CD4-positive, alpha-beta T cell (primary cell): ENCODE measurements at regions not wholly inside any gene's neighbourhood (a gene's known extent, or its start where the extent isn't known, plus 50 kb on each side); places are given as distances from the start of the nearest gene placed in this dataset.
A peak's percentile ranks its signal among the peaks of the same experiment; 100 is the strongest.

Experiments used
- ATAC-seq: fragments of 200-7000 bp; cut with Tn5 transposase; one replicate; pipeline ENCODE4 v1.10.0; 2022; ENCODE audit warnings: mild to moderate bottlenecking; ENCODE audit not compliant: poor library complexity
- CTCF ChIA-PET: fragments of 350-600 bp; sonication (Branson Sonifier 250); formaldehyde crosslinking; loops from one replicate; lab custom pipeline; 2021; ENCODE audit warnings: antibody characterized with exemption, inconsistent platforms; lab: Charles Lee
- POLR2A ChIA-PET: fragments of 350-600 bp; sonication (Branson Sonifier 250); formaldehyde crosslinking; loops from one replicate; lab custom pipeline; 2021; ENCODE audit warnings: antibody characterized with exemption, inconsistent platforms; lab: Charles Lee
- DNase-seq, 14 experiments: peaks; one replicate each; pipeline ENCODE4 v3.0.0-alpha.2; 2013 to 2020; ENCODE audit warnings: mixed read lengths in 2 of 14
- H3K27ac ChIP-seq, 2 donors: one replicate each; pipeline versions ENCODE4 v1.5.1 to v1.7.0; 2013; ENCODE audit warnings: low read length in 2 of 2, low read depth in 1 of 2, mild to moderate bottlenecking in 1 of 2
- H3K27me3 ChIP-seq, 2 experiments: 1 replicate in 1 of 2; 2 replicates in 1 of 2; pipeline versions ENCODE4 v1.6.1 to v1.7.0; 2013; ENCODE audit warnings: low read length in 2 of 2, control low read depth in 1 of 2, mild to moderate bottlenecking in 1 of 2, moderate library complexity in 1 of 2; ENCODE audit not compliant: insufficient read depth in 2 of 2, control insufficient read depth in 1 of 2
- H3K36me3 ChIP-seq: one replicate; pipeline ENCODE4 v1.6.1; 2013; ENCODE audit warnings: low read length, control low read depth; ENCODE audit not compliant: insufficient read depth
- H3K4me1 ChIP-seq: one replicate; pipeline ENCODE4 v1.6.1; 2013; ENCODE audit warnings: low read length, control low read depth; ENCODE audit not compliant: insufficient read depth
- H3K4me3 ChIP-seq: one replicate; pipeline ENCODE4 v1.5.1; 2013; ENCODE audit warnings: mild to moderate bottlenecking, low read length, moderate library complexity
- H3K9me3 ChIP-seq, 2 experiments: 1 replicate in 1 of 2; 2 replicates in 1 of 2; pipeline versions ENCODE4 v1.6.1 to v1.7.0; 2013; ENCODE audit warnings: low read length in 2 of 2, mild to moderate bottlenecking in 2 of 2, control low read depth in 1 of 2, moderate library complexity in 1 of 2; ENCODE audit not compliant: control insufficient read depth in 1 of 2, insufficient read depth in 1 of 2
- H3K27ac Mint-ChIP-seq: one replicate; pipeline ENCODE4 v1.8.0; 2020; ENCODE audit warnings: mixed read lengths
- H3K27me3 Mint-ChIP-seq: one replicate; pipeline ENCODE4 v1.8.0; 2021; ENCODE audit warnings: mixed read lengths
- H3K36me3 Mint-ChIP-seq: one replicate; pipeline ENCODE4 v1.8.0; 2021; ENCODE audit warnings: low read depth, mixed read lengths
- H3K4me1 Mint-ChIP-seq: one replicate; pipeline ENCODE4 v1.8.0; 2021; ENCODE audit warnings: low read depth, mixed read lengths
- H3K4me3 Mint-ChIP-seq: one replicate; pipeline ENCODE4 v1.8.0; 2020; ENCODE audit warnings: mild to moderate bottlenecking, mixed read lengths
- H3K9me3 Mint-ChIP-seq: one replicate; pipeline ENCODE4 v1.8.0; 2020; ENCODE audit warnings: mixed read lengths
- intact Hi-C, 2 experiments: fragments of 100-400 bp; cut with DNase I in 1 of 2; cut with micrococcal nuclease in 1 of 2; formaldehyde crosslinking; loops; one replicate each; pipeline versions ENCODE4 v1.15.1 to v1.9.0; 2023 to 2025; cut with DNase I, micrococcal nuclease
- TF ChIP-seq, protein P1 (sequence below): fragments of 200-600 bp; IDR thresholded peaks from one replicate; pipeline ENCODE4 v1.8.0; 2022; ENCODE audit warnings: antibody characterized with exemption, mild to moderate bottlenecking

DNA sequence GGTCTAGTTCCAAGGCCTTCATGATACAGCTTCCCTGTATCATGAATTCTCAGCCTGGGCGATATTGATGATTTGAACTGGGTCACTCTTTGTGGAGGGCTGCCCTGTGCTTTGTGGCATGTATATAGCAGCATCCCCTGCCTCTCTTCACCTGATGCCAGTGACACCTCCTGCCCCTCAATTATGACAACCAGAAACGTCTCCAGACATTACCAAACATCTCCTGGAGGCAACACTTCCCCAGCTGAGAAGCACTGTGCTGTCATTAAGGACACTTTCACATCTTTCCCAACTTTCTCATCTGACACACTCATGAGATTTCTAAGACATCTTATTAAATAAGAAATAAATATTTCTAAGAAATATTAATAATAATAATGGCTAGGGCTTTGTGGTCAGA lies 315.3 kb downstream of the BCL11B start:
- Histone ChIP-seq H3K27me3 (no peaks in the 10 kb centered on the region), H3K4me1 (peaks cover under 1% of the 10 kb centered on the region), H3K36me3 (no peaks in the 10 kb centered on the region), H3K4me3 (no peak overlapping the region), H3K27ac (no peak overlapping the region), H3K9me3 (no peaks in the 10 kb centered on the region)
- ATAC-seq (no peak), DNase-seq (peak in 1 of 14 experiments; percentile 22)
- Mint-ChIP-seq H3K4me3 (no peak overlapping the region), H3K27ac (no peak overlapping the region), H3K36me3 (no peaks in the 10 kb centered on the region), H3K9me3 (no peaks in the 10 kb centered on the region), H3K4me1 (peaks cover 21% of the 10 kb centered on the region), H3K27me3 (no peaks in the 10 kb centered on the region)
- POLR2A ChIA-PET = interaction anchor here (0.7 kb wide), 1 partner anchor 24 kb away, joined by 3 read pairs; no protein-coding TSS in a partner anchor
- TF ChIP-seq, protein P1, sequence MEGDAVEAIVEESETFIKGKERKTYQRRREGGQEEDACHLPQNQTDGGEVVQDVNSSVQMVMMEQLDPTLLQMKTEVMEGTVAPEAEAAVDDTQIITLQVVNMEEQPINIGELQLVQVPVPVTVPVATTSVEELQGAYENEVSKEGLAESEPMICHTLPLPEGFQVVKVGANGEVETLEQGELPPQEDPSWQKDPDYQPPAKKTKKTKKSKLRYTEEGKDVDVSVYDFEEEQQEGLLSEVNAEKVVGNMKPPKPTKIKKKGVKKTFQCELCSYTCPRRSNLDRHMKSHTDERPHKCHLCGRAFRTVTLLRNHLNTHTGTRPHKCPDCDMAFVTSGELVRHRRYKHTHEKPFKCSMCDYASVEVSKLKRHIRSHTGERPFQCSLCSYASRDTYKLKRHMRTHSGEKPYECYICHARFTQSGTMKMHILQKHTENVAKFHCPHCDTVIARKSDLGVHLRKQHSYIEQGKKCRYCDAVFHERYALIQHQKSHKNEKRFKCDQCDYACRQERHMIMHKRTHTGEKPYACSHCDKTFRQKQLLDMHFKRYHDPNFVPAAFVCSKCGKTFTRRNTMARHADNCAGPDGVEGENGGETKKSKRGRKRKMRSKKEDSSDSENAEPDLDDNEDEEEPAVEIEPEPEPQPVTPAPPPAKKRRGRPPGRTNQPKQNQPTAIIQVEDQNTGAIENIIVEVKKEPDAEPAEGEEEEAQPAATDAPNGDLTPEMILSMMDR = no peak
- intact Hi-C loops = no loop called here
- CTCF ChIA-PET = no interaction called here

DNA sequence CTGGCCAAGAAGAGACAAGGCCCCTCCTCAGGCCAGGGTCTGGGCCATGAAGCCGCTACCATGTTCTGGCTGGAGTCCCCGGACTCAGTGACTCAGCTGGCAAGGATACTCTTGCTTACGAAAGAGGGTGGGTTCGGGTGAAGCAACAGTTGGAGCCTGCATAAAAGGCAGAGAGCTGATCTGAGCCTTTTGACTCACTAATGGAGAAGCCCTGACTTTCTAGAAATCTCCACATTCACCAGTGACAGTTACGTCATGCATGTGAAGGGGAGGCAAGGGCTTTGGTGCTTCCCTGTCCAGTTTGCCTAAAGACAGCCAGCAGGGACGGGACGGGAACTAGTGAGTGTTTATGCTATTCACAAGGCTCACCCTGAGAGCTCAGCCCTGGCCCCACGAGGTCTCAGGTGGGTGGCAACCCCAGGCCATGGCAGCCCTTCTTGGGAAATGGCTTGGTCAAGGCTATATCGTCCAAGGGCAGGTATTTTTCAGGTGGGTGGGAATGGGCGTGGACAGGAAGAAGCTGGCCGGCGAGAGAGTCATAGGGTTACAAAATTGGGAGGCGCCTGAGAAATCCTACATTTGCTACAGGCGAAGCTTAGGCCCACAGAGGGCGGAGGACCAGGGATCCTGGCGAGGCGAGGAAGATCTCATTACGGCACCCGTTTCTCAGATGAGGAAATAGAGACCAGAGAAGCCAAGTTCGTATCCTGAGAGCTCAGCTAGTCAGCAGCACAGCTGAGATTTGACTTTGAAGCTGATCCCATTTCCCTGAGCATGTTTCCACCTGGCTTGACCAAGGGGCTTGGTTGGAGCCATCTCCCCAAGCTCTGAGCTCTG lies 314.6 kb downstream of the BCL11B start:
- Mint-ChIP-seq H3K4me1 (peaks cover 26% of the 10 kb centered on the region), H3K4me3 (no peak overlapping the region), H3K9me3 (no peaks in the 10 kb centered on the region), H3K27me3 (no peaks in the 10 kb centered on the region), H3K36me3 (no peaks in the 10 kb centered on the region), H3K27ac (no peak overlapping the region)
- H3K4me3 ChIP-seq = no peak overlapping the region
- peaks cover 8% of the 10 kb centered on the region for H3K4me1 ChIP-seq
- no peaks in the 10 kb centered on the region for H3K36me3 ChIP-seq
- ChIA-PET CTCF (no interaction called here), POLR2A (no interaction called here)
- TF ChIP-seq, protein P1 = no peak
- no peaks in the 10 kb centered on the region for H3K27me3 ChIP-seq
- H3K27ac ChIP-seq = no peak overlapping the region
- DNase-seq = peak in 2 of 14 experiments; percentile 56 to 67
- intact Hi-C loops = no loop called here
- H3K9me3 ChIP-seq = no peaks in the 10 kb centered on the region
- ATAC-seq = no peak

DNA sequence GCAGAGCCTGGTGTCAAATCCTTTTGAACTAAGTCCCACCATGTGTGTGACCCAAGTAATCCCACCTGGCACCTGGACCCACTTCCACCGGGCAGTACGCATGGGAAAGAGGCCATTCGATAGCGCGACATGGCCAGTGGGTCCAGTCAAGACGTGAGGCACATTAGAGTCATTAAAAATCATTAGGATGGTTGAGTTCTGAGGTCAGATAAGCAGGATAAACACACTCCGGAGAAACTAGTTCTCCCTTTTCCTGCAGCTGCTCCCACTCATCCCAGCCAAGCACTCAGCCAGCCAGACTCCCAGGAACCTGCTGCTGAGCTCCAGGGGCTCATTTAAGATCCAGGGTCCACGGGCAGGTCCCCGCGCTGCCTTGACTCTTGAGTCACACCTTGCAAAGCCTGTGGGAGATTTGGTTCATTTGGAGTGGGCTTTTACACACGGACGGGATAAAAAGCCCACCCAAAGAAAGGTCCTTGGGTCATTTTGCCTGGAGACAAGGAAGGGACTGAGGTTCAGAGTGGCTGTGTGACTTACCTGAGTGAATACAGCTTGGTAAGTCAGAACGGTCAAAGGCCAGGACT lies 313.9 kb downstream of the BCL11B start:
- intact Hi-C loops = no loop called here
- ChIA-PET POLR2A (no interaction called here), CTCF (no interaction called here)
- Mint-ChIP-seq H3K27me3 (no peaks in the 10 kb centered on the region), H3K9me3 (no peaks in the 10 kb centered on the region), H3K27ac (no peak overlapping the region), H3K4me1 (peaks cover 26% of the 10 kb centered on the region), H3K4me3 (no peak overlapping the region), H3K36me3 (no peaks in the 10 kb centered on the region)
- Histone ChIP-seq H3K27me3 (no peaks in the 10 kb centered on the region), H3K36me3 (no peaks in the 10 kb centered on the region), H3K4me3 (no peak overlapping the region), H3K9me3 (no peaks in the 10 kb centered on the region), H3K27ac (no peak overlapping the region), H3K4me1 (peaks cover 10% of the 10 kb centered on the region)
- no peak for ATAC-seq
- no peak for DNase-seq
- TF ChIP-seq, protein P1 = no peak
